IPS-18a (cell line): ENCODE measurements at regions not wholly inside any gene's neighbourhood (a gene's known extent, or its start where the extent isn't known, plus 50 kb on each side); places are given as distances from the start of the nearest gene placed in this dataset.

ENCODE experiments used
- H3K27ac ChIP-seq: one replicate; pipeline ENCODE4 v1.5.1; 2013; ENCODE audit warnings: low read length
- H3K27me3 ChIP-seq: one replicate; pipeline ENCODE4 v1.6.1; 2013; ENCODE audit warnings: mild to moderate bottlenecking, low read length; ENCODE audit not compliant: control insufficient read depth, insufficient read depth
- H3K36me3 ChIP-seq: one replicate; pipeline ENCODE4 v1.6.1; 2013; ENCODE audit warnings: low read depth, low read length; ENCODE audit not compliant: control insufficient read depth
- H3K4me1 ChIP-seq: one replicate; pipeline ENCODE4 v1.6.1; 2013; ENCODE audit warnings: low read depth, low read length; ENCODE audit not compliant: control insufficient read depth
- H3K4me3 ChIP-seq: one replicate; pipeline ENCODE4 v1.5.1; 2013; ENCODE audit warnings: low read length
- H3K9ac ChIP-seq: one replicate; pipeline ENCODE4 v1.6.1; 2013; ENCODE audit warnings: mild to moderate bottlenecking, low read length, moderate library complexity
- H3K9me3 ChIP-seq: one replicate; pipeline ENCODE4 v1.6.1; 2013; ENCODE audit warnings: low read depth, low read length; ENCODE audit not compliant: control insufficient read depth

DNA sequence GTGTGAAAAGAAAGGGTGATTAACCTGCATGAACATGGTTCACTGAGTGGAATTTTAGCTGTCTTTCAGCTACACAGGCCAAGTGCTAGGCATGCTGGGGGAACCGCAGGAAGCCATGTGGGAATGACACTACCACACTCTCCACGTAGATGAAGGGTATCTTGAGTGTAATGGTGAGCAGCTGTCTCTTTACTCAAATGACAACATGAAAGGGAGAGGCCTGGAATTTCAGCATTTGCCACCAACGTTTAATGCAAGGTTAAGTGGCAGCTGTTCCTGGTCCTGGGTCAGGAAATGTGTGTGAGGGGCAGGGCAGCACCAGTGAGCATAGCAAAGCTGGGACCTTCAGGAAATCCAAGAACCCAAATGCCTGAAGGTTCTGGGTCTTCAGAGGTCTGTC is 588.4 kb downstream of the SLC4A3 start:
- no peaks in the 10 kb centered on the region for H3K36me3 ChIP-seq
- peaks cover 9% of the 10 kb centered on the region for H3K4me1 ChIP-seq
- H3K9me3 ChIP-seq, result no peaks in the 10 kb centered on the region
- no peaks in the 10 kb centered on the region for H3K27me3 ChIP-seq
- no peak overlapping the region for H3K9ac ChIP-seq
- no peak overlapping the region for H3K4me3 ChIP-seq
- H3K27ac ChIP-seq, result no peak overlapping the region

DNA sequence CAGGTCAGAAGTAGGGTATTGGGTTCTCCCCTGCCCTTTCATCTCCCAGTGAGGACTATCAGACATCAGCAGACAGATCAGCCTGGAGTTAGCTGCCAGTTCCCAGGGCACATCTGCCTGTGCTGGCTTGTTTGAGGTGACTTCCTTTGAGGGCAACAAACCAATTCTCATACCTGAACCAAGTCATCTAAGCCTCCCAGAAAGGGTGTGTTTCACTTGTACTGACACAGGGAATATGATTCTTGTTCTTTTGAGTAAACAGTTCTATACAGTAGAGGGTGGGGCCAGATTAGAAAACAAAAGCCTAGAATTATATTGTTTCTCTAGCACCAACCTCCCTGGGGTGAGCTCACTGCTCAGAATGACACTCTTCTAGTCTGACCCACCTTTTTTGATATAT is 591.9 kb downstream of the SLC4A3 start:
- Histone ChIP-seq H3K27me3 (no peaks in the 10 kb centered on the region), H3K9ac (no peak overlapping the region), H3K27ac (no peak overlapping the region), H3K4me3 (no peak overlapping the region), H3K9me3 (no peaks in the 10 kb centered on the region), H3K4me1 (peaks cover 11% of the 10 kb centered on the region), H3K36me3 (no peaks in the 10 kb centered on the region)

DNA sequence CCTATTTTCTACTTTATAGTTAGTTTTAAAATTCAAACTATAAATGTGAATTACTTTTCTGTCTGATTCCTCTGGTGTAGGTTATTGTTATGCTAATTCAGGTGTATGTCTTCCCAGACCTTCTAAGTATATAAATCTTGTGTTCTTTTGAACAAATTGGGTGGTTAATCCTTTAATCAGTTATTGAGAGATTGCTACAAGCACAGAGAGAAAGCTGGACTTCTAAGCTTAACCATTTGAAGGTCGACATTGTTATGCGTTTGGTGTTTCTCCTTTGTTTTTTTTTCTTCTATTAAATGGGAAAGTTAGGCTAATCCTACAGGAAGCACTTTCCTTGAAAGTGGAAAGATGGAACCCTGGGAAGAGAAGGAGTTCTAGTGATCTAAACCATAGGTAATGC is 592.6 kb downstream of the SLC4A3 start:
- H3K9me3 ChIP-seq, result no peaks in the 10 kb centered on the region
- H3K27ac ChIP-seq, result no peak overlapping the region
- no peaks in the 10 kb centered on the region for H3K36me3 ChIP-seq
- no peaks in the 10 kb centered on the region for H3K27me3 ChIP-seq
- no peak overlapping the region for H3K9ac ChIP-seq
- peaks cover 11% of the 10 kb centered on the region for H3K4me1 ChIP-seq
- H3K4me3 ChIP-seq, result no peak overlapping the region

DNA sequence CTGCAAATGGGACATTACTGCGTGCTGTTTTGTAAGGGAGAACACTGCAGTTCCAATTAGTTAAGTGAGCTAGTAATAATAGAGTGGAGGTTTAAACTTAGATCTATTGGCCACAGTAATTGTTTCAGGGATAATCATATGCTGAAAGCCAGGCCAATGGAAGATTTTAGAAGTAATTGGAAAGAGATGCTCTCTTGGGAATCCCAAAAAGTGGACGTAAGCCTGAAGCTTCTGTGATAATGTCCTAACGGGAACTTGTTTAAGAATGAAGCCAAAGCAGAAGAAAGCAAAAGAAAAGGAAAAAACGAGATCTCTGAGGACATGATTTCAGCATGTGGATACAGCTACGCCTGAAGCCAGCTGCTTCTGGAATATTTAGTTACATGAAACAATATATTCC is 594.6 kb downstream of the SLC4A3 start:
- H3K27ac ChIP-seq, result no peak overlapping the region
- no peak overlapping the region for H3K4me3 ChIP-seq
- no peaks in the 10 kb centered on the region for H3K36me3 ChIP-seq
- H3K4me1 ChIP-seq, result peaks cover 11% of the 10 kb centered on the region
- H3K27me3 ChIP-seq, result no peaks in the 10 kb centered on the region
- H3K9me3 ChIP-seq, result no peaks in the 10 kb centered on the region
- no peak overlapping the region for H3K9ac ChIP-seq

DNA sequence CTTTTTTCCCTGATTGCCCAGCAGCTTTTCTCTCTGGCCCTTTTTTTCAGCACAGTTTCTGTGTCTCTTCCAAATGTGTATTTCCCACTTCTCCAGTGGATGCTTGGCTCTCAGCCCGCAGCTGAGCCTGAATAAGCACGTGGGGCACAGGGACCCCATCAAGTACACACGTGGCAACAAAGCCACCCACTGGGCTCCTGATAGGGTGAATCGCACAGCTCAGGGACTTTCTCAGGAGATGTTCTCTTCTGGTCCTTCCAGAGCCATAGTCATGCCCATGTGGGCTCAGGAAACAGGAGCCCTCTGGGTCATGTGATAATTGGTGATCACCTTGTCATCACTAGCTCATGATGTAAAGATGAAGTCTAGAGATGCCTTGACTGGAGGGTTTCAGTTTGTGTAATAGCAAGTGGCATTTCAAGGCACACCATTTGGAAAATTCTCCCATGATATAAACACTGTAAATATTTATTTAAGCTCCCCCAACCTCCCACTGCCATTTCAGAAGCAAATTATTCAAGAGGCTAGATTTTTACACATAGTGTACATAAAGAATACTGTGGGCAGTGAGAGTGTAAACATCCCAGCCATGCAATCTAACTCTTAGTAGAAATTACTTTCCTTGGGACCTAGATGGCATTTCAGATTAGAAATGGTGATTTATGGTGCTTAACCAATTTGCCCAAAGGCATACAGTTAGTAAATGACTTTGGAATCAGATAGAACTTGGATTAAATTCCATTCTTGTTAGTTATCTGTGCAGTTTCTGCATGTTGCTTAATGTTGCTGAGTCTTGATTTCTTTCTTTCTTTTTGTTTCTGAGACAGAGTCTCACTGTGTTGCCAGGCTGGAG is 597.5 kb downstream of the SLC4A3 start:
- no peaks in the 10 kb centered on the region for H3K36me3 ChIP-seq
- no peaks in the 10 kb centered on the region for H3K9me3 ChIP-seq
- H3K4me1 ChIP-seq, result peaks cover 11% of the 10 kb centered on the region
- H3K9ac ChIP-seq, result no peak overlapping the region
- H3K27ac ChIP-seq, result no peak overlapping the region
- no peaks in the 10 kb centered on the region for H3K27me3 ChIP-seq
- H3K4me3 ChIP-seq, result no peak overlapping the region

DNA sequence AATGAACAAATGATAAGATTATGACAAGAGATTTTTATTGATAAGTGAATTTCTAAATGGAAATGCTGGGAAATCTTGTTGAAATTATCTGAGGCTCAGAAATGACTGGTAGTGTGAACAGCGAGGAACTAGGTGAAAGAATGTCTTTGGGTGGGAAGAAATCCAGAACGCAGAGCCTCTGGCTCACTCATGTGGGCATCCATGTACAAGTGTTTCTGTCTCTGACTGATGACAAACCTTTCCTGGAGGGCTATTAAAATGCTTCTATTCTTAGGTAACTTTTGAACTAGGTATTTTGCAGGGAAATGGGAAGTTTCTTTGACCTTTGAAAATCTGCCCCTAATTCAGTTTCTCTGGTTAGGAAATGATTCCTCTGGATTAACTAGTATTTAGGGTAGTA is 598.6 kb downstream of the SLC4A3 start:
- no peaks in the 10 kb centered on the region for H3K4me1 ChIP-seq
- no peaks in the 10 kb centered on the region for H3K36me3 ChIP-seq
- H3K4me3 ChIP-seq, result no peak overlapping the region
- H3K9ac ChIP-seq, result no peak overlapping the region
- no peaks in the 10 kb centered on the region for H3K9me3 ChIP-seq
- H3K27me3 ChIP-seq, result no peaks in the 10 kb centered on the region
- H3K27ac ChIP-seq, result no peak overlapping the region

DNA sequence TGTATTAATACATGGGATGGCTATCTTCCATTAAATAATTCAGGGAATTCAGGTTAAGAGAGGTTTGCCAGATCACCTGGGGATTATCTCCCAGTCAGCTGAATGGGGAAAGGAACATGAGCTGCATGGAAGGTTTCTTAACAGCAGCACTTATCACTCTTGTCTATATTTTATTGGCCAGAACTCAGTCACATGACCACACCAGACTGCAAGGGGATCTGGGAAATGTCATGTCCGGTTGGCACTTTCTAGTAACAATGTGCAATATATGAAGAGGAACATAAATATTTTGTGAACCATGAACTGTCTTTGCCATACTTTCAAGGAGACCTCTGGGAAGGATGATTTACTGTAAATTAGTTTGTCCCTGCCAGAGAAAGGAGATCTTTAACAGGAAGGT is 599.1 kb downstream of the SLC4A3 start:
- Histone ChIP-seq H3K9ac (no peak overlapping the region), H3K27ac (no peak overlapping the region), H3K36me3 (no peaks in the 10 kb centered on the region), H3K4me1 (no peaks in the 10 kb centered on the region), H3K9me3 (no peaks in the 10 kb centered on the region), H3K4me3 (no peak overlapping the region), H3K27me3 (no peaks in the 10 kb centered on the region)

DNA sequence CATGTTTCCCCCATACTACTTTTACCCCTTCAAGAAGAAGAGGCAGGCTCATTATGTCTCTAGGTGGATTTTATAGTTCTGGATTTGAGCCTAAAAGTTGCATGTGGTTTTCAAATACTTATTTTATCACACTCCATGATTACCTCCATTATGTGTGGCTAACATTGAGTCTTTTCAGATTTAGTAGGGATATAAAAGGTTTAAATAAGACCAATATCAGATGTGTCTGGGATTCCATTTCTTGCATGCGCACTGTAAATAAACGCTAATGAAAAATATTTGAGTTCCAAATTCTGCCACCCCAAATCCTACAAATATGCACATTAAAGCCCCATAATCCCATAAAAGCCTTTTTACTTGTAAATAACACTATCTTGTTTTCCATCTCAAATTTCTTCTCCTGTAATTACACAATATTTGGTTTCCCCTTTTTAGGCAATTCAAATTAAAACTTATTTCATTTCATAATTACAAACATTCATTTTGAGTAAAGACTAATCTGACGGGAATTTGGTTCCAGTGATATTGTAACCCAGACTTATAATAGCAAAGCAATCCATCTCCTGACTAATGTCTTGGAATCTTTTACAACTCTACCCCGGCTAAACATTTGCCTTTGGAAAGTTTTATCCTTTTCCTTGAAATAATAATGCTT is 600.0 kb downstream of the SLC4A3 start:
- no peak overlapping the region for H3K9ac ChIP-seq
- H3K9me3 ChIP-seq, result no peaks in the 10 kb centered on the region
- H3K36me3 ChIP-seq, result no peaks in the 10 kb centered on the region
- no peaks in the 10 kb centered on the region for H3K4me1 ChIP-seq
- H3K27me3 ChIP-seq, result no peaks in the 10 kb centered on the region
- H3K4me3 ChIP-seq, result no peak overlapping the region
- no peak overlapping the region for H3K27ac ChIP-seq

DNA sequence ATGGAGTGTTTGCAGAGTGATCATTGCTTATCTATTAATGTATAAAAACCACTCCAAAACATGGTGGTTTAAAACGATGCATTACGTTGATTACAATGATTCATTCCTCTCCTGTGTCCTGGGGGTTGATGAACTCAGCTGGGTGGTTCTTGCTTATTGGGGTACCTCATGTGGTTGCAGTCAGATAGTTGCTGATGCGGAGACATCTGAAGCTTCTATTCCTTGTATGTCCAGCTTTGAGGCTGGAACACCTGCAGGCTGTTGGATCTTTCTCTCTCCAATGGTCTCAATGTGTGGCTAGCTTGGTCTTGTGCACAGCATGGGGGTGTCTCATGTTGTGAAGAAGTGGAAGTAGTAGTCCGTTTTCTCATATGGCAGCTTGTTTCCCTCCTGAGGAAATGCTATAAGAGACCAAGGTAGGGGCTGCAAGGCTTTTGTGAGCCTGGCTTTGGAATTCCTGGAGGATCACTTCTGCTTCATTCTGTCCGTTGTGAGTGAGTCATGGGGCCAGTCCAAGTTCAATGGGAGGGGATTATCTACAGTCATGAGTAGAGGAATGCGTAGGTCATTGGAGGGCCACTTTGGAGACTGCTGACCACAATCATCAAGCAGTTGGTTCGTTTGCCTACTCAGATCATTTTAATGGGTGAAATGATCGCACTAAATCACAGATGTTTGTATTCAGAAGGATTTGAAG is 601.0 kb downstream of the SLC4A3 start:
- no peaks in the 10 kb centered on the region for H3K27me3 ChIP-seq
- H3K9me3 ChIP-seq, result no peaks in the 10 kb centered on the region
- no peaks in the 10 kb centered on the region for H3K4me1 ChIP-seq
- no peak overlapping the region for H3K9ac ChIP-seq
- H3K36me3 ChIP-seq, result no peaks in the 10 kb centered on the region
- no peak overlapping the region for H3K4me3 ChIP-seq
- H3K27ac ChIP-seq, result no peak overlapping the region

DNA sequence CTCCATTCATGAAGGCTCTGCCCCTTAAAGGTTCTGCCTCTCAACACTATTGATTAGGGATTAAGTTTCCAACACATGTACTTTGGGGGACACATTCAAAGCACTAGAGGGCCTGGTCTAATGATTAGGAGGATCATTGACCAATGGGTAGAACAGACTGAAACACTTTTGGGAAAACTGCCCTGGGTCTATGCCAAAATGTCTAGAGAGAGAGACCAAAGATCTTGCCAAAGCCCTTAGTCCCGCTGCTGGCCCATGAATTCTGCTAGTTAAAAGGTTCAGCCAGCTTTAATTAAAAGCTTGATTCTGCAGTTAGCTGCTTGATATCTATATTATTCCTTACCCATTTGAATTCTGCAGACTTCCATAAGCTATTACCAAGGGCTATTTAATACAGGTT is 613.2 kb downstream of the SLC4A3 start:
- no peaks in the 10 kb centered on the region for H3K27me3 ChIP-seq
- no peak overlapping the region for H3K4me3 ChIP-seq
- H3K9me3 ChIP-seq, result no peaks in the 10 kb centered on the region
- no peaks in the 10 kb centered on the region for H3K4me1 ChIP-seq
- H3K36me3 ChIP-seq, result no peaks in the 10 kb centered on the region
- no peak overlapping the region for H3K9ac ChIP-seq
- H3K27ac ChIP-seq, result no peak overlapping the region

DNA sequence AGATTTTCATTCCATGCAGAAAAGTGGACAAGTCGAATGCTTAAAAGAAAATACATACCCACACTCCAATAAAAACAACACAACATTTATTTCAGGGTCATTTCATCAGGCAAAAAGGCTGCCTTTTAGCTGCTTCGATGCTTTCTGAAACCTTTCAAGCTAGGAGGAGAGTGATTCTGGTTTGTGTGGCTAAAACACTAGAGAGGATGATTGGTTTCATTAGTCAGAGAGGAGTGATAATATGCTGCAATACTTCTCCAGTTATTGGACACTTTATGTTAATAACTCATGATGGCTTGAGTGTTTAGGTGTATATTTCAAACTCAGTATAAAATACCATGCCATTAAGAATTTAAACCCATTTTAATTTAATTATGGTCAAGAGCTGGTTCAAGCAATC is 614.0 kb downstream of the SLC4A3 start:
- Histone ChIP-seq H3K27me3 (no peaks in the 10 kb centered on the region), H3K9me3 (no peaks in the 10 kb centered on the region), H3K9ac (no peak overlapping the region), H3K27ac (no peak overlapping the region), H3K4me1 (no peaks in the 10 kb centered on the region), H3K36me3 (no peaks in the 10 kb centered on the region), H3K4me3 (no peak overlapping the region)
